AG10803 (cell line): ENCODE measurements at regions not wholly inside any gene's neighbourhood (a gene's known extent, or its start where the extent isn't known, plus 50 kb on each side); places are given as distances from the start of the nearest gene placed in this dataset.
A peak's percentile ranks its signal among the peaks of the same experiment; 100 is the strongest.

Experiments
- DNase-seq: peaks from one replicate; pipeline ENCODE4 v3.0.0; 2010; ENCODE audit warnings: low read depth
- H3K4me3 ChIP-seq: 2 replicates; pipeline ENCODE4 v1.5.1; 2011; ENCODE audit warnings: mild to moderate bottlenecking, low read length, control low read depth
- TF ChIP-seq, protein P1 (sequence below): conservative IDR thresholded peaks from 2 replicates; pipeline ENCODE4 v1.5.1; 2011; ENCODE audit warnings: mild to moderate bottlenecking, low read length, control low read depth, inconsistent platforms

DNA sequence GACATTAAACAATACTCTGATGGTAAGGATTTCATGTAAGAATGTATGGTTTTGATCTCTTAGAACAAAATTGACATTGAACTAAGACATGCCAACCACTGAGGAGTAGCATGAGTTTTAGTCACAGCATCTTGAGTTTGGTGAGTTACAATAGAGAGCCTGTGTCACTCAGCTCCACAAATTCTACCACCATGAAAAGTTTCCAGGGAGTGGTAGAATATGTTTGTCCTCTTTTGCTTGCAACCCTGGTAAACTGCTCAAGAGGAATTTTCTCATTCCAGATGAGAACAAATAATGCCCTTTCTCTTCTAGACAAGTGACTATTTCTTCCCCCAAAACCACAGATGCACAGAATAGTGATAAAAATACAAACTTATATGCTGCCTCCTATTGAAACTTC is 502.0 kb upstream of the VRK2 start:
- TF ChIP-seq, protein P1, sequence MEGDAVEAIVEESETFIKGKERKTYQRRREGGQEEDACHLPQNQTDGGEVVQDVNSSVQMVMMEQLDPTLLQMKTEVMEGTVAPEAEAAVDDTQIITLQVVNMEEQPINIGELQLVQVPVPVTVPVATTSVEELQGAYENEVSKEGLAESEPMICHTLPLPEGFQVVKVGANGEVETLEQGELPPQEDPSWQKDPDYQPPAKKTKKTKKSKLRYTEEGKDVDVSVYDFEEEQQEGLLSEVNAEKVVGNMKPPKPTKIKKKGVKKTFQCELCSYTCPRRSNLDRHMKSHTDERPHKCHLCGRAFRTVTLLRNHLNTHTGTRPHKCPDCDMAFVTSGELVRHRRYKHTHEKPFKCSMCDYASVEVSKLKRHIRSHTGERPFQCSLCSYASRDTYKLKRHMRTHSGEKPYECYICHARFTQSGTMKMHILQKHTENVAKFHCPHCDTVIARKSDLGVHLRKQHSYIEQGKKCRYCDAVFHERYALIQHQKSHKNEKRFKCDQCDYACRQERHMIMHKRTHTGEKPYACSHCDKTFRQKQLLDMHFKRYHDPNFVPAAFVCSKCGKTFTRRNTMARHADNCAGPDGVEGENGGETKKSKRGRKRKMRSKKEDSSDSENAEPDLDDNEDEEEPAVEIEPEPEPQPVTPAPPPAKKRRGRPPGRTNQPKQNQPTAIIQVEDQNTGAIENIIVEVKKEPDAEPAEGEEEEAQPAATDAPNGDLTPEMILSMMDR = no peak
- no peak for DNase-seq

GRCh38 chr2:57546478-57546877 is 500.1 kb upstream of the VRK2 start:
- H3K4me3 ChIP-seq = no peak overlapping the region
- no peak for DNase-seq
- TF ChIP-seq, protein P1 = no peak

More for the DNA sequence above, 502.0 kb upstream of the VRK2 start:
- H3K4me3 ChIP-seq = no peak overlapping the region

- TF ChIP-seq, protein P1 = peak; percentile 32
- no peak for DNase-seq
Observed at GRCh38 chr2:57549642-57550102, 496.9 kb upstream of the VRK2 start.

DNA sequence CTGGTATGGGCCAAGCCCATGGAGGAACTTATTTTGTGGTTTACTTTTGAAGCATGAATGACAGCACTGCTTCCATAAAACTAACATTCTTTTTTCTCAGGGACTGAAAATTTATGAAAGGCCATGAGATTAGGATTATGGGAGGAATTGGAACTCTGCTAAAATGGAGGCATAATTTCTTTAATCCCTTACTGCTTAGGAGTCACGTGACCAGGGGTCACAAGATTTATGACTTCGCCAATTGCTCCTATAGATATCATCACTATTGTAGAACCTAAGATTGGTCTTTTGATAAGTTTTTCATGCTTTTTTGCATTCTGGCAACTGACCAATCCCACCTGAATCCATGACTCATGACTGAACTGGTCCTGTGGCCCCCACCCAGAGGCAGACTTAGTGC is 495.7 kb upstream of the VRK2 start:
- TF ChIP-seq, protein P1 = no peak
- H3K4me3 ChIP-seq = no peak overlapping the region
- DNase-seq = no peak

More at GRCh38 chr2:57549642-57550102, 496.9 kb upstream of the VRK2 start:
- H3K4me3 ChIP-seq = no peak overlapping the region

- H3K4me3 ChIP-seq = no peak overlapping the region
- no peak for DNase-seq
- TF ChIP-seq, protein P1 = no peak
Observed at GRCh38 chr2:57552885-57553284, 493.7 kb upstream of the VRK2 start.

DNA sequence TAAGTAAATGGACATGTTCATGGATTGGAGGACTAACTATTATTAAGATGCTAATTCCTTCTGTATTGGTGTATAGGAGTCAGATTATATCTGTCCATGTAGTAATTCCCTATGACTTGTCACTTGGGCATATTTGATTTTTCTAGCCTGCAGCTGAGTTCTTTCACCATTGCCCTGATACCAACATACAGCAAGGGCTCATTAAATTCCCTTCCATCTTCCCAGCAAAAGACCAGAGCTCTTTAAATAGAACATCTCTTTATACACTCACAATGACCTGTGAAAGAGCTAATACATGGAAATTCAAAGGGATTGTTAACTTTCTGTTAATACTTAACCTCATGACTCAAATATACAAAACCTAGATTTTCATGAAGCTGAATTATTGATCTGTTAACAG is 492.3 kb upstream of the VRK2 start:
- TF ChIP-seq, protein P1 = no peak
- DNase-seq = no peak
- no peak overlapping the region for H3K4me3 ChIP-seq

- no peak for DNase-seq
- TF ChIP-seq, protein P1 = no peak
- no peak overlapping the region for H3K4me3 ChIP-seq
Observed at GRCh38 chr2:57558312-57558711, 488.3 kb upstream of the VRK2 start.
